HG02840 (cell line): ENCODE measurements at regions not wholly inside any gene's neighbourhood (a gene's known extent, or its start where the extent isn't known, plus 50 kb on each side); places are given as distances from the start of the nearest gene placed in this dataset.

Experiments used
- ATAC-seq: cut with Tn5 transposase; IDR thresholded peaks from one replicate; pipeline ENCODE4 v1.9.1; 2021; ENCODE audit warnings: mild to moderate bottlenecking, moderate library complexity, moderate number of reproducible peaks; ENCODE audit not compliant: unreplicated experiment, low FRiP score

GRCh38 chr1:88075813-88076212 is 608.3 kb upstream of the PKN2 start:
- ATAC-seq: no peak

- ATAC-seq: no peak
These were observed 605.0 kb upstream of the PKN2 start for GRCh38 chr1:88079036-88079435.

GRCh38 chr1:88080875-88081274 is 603.2 kb upstream of the PKN2 start:
- no peak for ATAC-seq

- ATAC-seq: no peak
These were observed 595.6 kb upstream of the PKN2 start for GRCh38 chr1:88088481-88088880.

- ATAC-seq: no peak
These were observed 594.1 kb upstream of the PKN2 start for GRCh38 chr1:88089961-88090360.

GRCh38 chr1:88098881-88099280 is 585.2 kb upstream of the PKN2 start:
- ATAC-seq: no peak

GRCh38 chr1:88101041-88101440 is 583.0 kb upstream of the PKN2 start:
- ATAC-seq: no peak

GRCh38 chr1:88104236-88104635 is 579.8 kb upstream of the PKN2 start:
- no peak for ATAC-seq

GRCh38 chr1:88104886-88105285 is 579.2 kb upstream of the PKN2 start:
- no peak for ATAC-seq

- ATAC-seq: no peak
These were observed 572.3 kb upstream of the PKN2 start for GRCh38 chr1:88111816-88112215.

GRCh38 chr1:88117597-88117996 is 566.5 kb upstream of the PKN2 start:
- ATAC-seq: no peak

GRCh38 chr1:88118176-88118845 is 565.8 kb upstream of the PKN2 start:
- ATAC-seq: no peak

- ATAC-seq: no peak
These were observed 559.5 kb upstream of the PKN2 start for GRCh38 chr1:88124614-88125013.

- no peak for ATAC-seq
These were observed 557.6 kb upstream of the PKN2 start for GRCh38 chr1:88126467-88126866.

- ATAC-seq: no peak
These were observed 550.1 kb upstream of the PKN2 start for GRCh38 chr1:88133991-88134390.

- ATAC-seq: no peak
These were observed 548.8 kb upstream of the PKN2 start for GRCh38 chr1:88134983-88135921.

- no peak for ATAC-seq
These were observed 544.4 kb upstream of the PKN2 start for GRCh38 chr1:88139633-88140032.

- ATAC-seq: no peak
These were observed 543.7 kb upstream of the PKN2 start for GRCh38 chr1:88140325-88140724.

GRCh38 chr1:88141499-88142074 is 542.5 kb upstream of the PKN2 start:
- no peak for ATAC-seq

GRCh38 chr1:88145752-88146151 is 538.3 kb upstream of the PKN2 start:
- no peak for ATAC-seq

- no peak for ATAC-seq
These were observed 534.4 kb upstream of the PKN2 start for GRCh38 chr1:88149686-88150085.
